ENCODE measurements at regions not wholly inside any gene's neighbourhood (a gene's known extent, or its start where the extent isn't known, plus 50 kb on each side); places are given as distances from the start of the nearest gene placed in this dataset.

- WGBS, 2 experiments (ENCODE audit: extremely low coverage in 2 of 2, insufficient read length in 1 of 2): no CpG with 5 or more reads among the region's 4 CpGs
- POLR2A ChIA-PET (ENCODE audit: unreplicated experiment): no interaction called here
Observed at GRCh38 chr5:18811661-18812060, 1176.3 kb downstream of the CDH18 start.

More at GRCh38 chr5:18811661-18812060, 1176.3 kb downstream of the CDH18 start:
- Histone ChIP-seq H3K56ac (ENCODE audit: extremely low read depth, insufficient read depth, low read length) (no peak overlapping the region), H3K14ac (replicated peaks; ENCODE audit: low read depth, low read length) (no peak overlapping the region), H2AK9ac (replicated peaks; ENCODE audit: low read depth, low read length, poor library complexity) (no peak overlapping the region), H4K5ac (ENCODE audit: low read depth, low read length) (no peak overlapping the region), H4K8ac (ENCODE audit: low read depth in 2 of 2, low read length in 2 of 2) (no peak overlapping the region), H3K27me3 (ENCODE audit: control insufficient read depth, insufficient read depth, low read length) (no peaks in the 10 kb centered on the region), H4K20me1 (ENCODE audit: insufficient read depth, low read length) (no peaks in the 10 kb centered on the region), H3K4me1 (ENCODE audit: control insufficient read depth, insufficient read depth, low read length) (no peaks in the 10 kb centered on the region), H3K18ac (ENCODE audit: low read depth, low read length) (no peak overlapping the region), H3K4me2 (ENCODE audit: low read depth, low read length) (no peak overlapping the region), H3K79me1 (ENCODE audit: low read depth in 1 of 2, low read length in 2 of 2) (no peaks in the 10 kb centered on the region), H3K9me1 (ENCODE audit: insufficient read depth, low read length) (no peaks in the 10 kb centered on the region), H3K23ac (ENCODE audit: low read depth, low read length) (no peak overlapping the region), H2BK20ac (ENCODE audit: low read depth, low read length) (no peak overlapping the region), H2BK15ac (ENCODE audit: low read depth, low read length) (no peak overlapping the region), H4K91ac (ENCODE audit: insufficient read depth, low read depth, low read length) (no peak overlapping the region), H3K9me3 (ENCODE audit: control insufficient read depth, insufficient read depth, low read length) (peaks cover 4% of the 10 kb centered on the region; the same call in 1 of the 2 replicates), H2BK5ac (ENCODE audit: low read depth, low read length, poor library complexity, severe bottlenecking) (no peak overlapping the region), H2BK120ac (ENCODE audit: low read depth, low read length) (no peak overlapping the region), H3K9ac (ENCODE audit: low read depth, low read length) (no peak overlapping the region), H3K27ac (ENCODE audit: insufficient read depth, low read length) (no peak overlapping the region), H3K4ac (ENCODE audit: low read depth, low read length) (no peak overlapping the region), H2AK5ac (ENCODE audit: low read depth, low read length) (no peak overlapping the region), H2AFZ (replicated peaks; ENCODE audit: low read length, poor library complexity) (no peak overlapping the region), H3K4me3 (ENCODE audit: insufficient read depth, low read depth, low read length) (no peak overlapping the region), H3K36me3 (ENCODE audit: control insufficient read depth, insufficient read depth, low read length) (no peaks in the 10 kb centered on the region)
- DNase-seq (no peak), ATAC-seq (ENCODE audit: low read depth) (no peak)
- intact Hi-C loops (cut with micrococcal nuclease): no loop called here
- BruUV-seq (replicated peaks): no TSS peak
- in situ Hi-C loops (cut with MboI; ENCODE audit: low sequenced_read_pairs): no loop called here
- no peak for TF ChIP-seq RCOR1 (IDR thresholded peaks at IDR 0.05; ENCODE audit: insufficient replicate concordance, low read length)
- TF ChIP-seq BHLHE40 (IDR thresholded peaks at IDR 0.05; ENCODE audit: low read depth, low read length): no peak
- no peak for TF ChIP-seq MAZ (IDR thresholded peaks at IDR 0.05; ENCODE audit: borderline replicate concordance, low read depth, low read length)
- TF ChIP-seq MXI1 (IDR thresholded peaks at IDR 0.05; ENCODE audit: borderline replicate concordance, low read depth, low read length): no peak
- TF ChIP-seq ELK1 (IDR thresholded peaks at IDR 0.05; ENCODE audit: borderline replicate concordance, low read depth, low read length): no peak
- TF ChIP-seq RFX5 (IDR thresholded peaks at IDR 0.05; ENCODE audit: low read depth, low read length): no peak
- no peak for TF ChIP-seq FOS (IDR thresholded peaks at IDR 0.05; ENCODE audit: low read depth, low read length)
- no peak for TF ChIP-seq RAD21 (IDR thresholded peaks at IDR 0.05; ENCODE audit: low read length)
- TF ChIP-seq CTCF (conservative IDR thresholded peaks at IDR 0.05; ENCODE audit: low read depth, low read length): no peak
- no peak for TF ChIP-seq SMC3 (IDR thresholded peaks at IDR 0.05; ENCODE audit: low read depth, low read length)
- TF ChIP-seq MAFK (IDR thresholded peaks at IDR 0.05; ENCODE audit: low read depth, low read length): no peak
- no peak for TF ChIP-seq USF2 (IDR thresholded peaks at IDR 0.05; ENCODE audit: low read depth, low read length)
- TF ChIP-seq CHD1 (IDR thresholded peaks at IDR 0.05; ENCODE audit: low read depth, low read length): no peak
- no peak for TF ChIP-seq CEBPB (IDR thresholded peaks at IDR 0.05; ENCODE audit: low read depth, low read length)
- no peak for TF ChIP-seq POLR2A (IDR thresholded peaks at IDR 0.05; ENCODE audit: low read depth, low read length)
- TF ChIP-seq NFE2L2 (IDR thresholded peaks at IDR 0.05; ENCODE audit: low read depth, low read length): no peak
- CTCF ChIA-PET: no interaction called here
- dilution Hi-C loops (cut with HindIII; ENCODE audit: low sequenced_read_pairs, unreplicated experiment): no loop called here

Measured in IMR-90 (cell line).